ENCODE measurements at regions not wholly inside any gene's neighbourhood (a gene's known extent, or its start where the extent isn't known, plus 50 kb on each side); places are given as distances from the start of the nearest gene placed in this dataset.
"Not testable (repeated sequence)": the region's sequence is repeated elsewhere in the genome, so short reads cannot be mapped to it uniquely, and the experiment has no call there.

GRCh38 chr9:124137944-124138335, 119.8 kb upstream of the NEK6 start:
- Histone ChIP-seq H3K36me3 (ENCODE audit: control insufficient read depth, insufficient read depth, low read length) (no peaks in the 10 kb centered on the region), H3K4me1 (ENCODE audit: control insufficient read depth, insufficient read depth, low read length) (peaks cover 4% of the 10 kb centered on the region; the same call in 1 of the 2 replicates), H3K4me3 (ENCODE audit: low read depth, low read length) (no peak overlapping the region), H3K27ac (ENCODE audit: low read depth, low read length) (no peak overlapping the region), H3K27me3 (ENCODE audit: control insufficient read depth, insufficient read depth, low read length) (no peaks in the 10 kb centered on the region), H3K9ac (ENCODE audit: low read length) (no peak overlapping the region), H3K9me3 (ENCODE audit: control insufficient read depth, insufficient read depth, low read depth, low read length) (no peaks in the 10 kb centered on the region)

DNA sequence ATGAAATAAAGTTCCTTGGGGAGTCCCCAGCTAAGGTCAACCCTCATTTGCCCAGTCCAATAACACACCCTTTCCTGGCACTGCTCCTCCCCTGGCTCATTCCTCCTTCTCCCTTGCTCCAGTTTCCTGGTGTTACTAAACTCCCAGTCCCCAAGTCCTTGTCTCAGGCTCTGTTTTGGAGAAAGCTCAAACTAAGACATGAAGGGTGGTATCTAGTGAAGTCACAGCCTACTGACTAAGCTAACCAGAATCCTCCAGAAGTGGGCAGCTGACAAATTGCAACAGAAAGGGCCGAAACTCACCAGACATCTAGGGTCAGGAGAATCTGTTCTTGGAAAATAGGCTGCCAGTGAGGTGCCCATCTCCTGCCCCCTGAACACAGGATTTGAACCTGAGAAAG, 118.7 kb upstream of the NEK6 start:
- Histone ChIP-seq H3K9me3 (ENCODE audit: control insufficient read depth, insufficient read depth, low read depth, low read length) (no peaks in the 10 kb centered on the region), H3K27ac (ENCODE audit: low read depth, low read length) (no peak overlapping the region), H3K27me3 (ENCODE audit: control insufficient read depth, insufficient read depth, low read length) (no peaks in the 10 kb centered on the region), H3K4me1 (ENCODE audit: control insufficient read depth, insufficient read depth, low read length) (no peaks in the 10 kb centered on the region), H3K9ac (ENCODE audit: low read length) (no peak overlapping the region), H3K4me3 (ENCODE audit: low read depth, low read length) (no peak overlapping the region), H3K36me3 (ENCODE audit: control insufficient read depth, insufficient read depth, low read length) (no peaks in the 10 kb centered on the region)

- Histone ChIP-seq H3K9me3 (ENCODE audit: control insufficient read depth, insufficient read depth, low read depth, low read length) (no peaks in the 10 kb centered on the region), H3K27ac (ENCODE audit: low read depth, low read length) (no peak overlapping the region), H3K4me3 (ENCODE audit: low read depth, low read length) (no peak overlapping the region), H3K27me3 (ENCODE audit: control insufficient read depth, insufficient read depth, low read length) (no peaks in the 10 kb centered on the region), H3K9ac (ENCODE audit: low read length) (no peak overlapping the region), H3K4me1 (ENCODE audit: control insufficient read depth, insufficient read depth, low read length) (peaks cover 4% of the 10 kb centered on the region; the same call in 1 of the 2 replicates), H3K36me3 (ENCODE audit: control insufficient read depth, insufficient read depth, low read length) (no peaks in the 10 kb centered on the region)
These were observed 116.7 kb upstream of the NEK6 start for GRCh38 chr9:124140941-124141568.

- H3K9ac ChIP-seq (ENCODE audit: low read length): peak overlapping the region; percentile 38
- H3K4me3 ChIP-seq (ENCODE audit: low read depth, low read length); H3K9me3 ChIP-seq (ENCODE audit: control insufficient read depth, insufficient read depth, low read depth, low read length); H3K27me3 ChIP-seq (ENCODE audit: control insufficient read depth, insufficient read depth, low read length); H3K36me3 ChIP-seq (ENCODE audit: control insufficient read depth, insufficient read depth, low read length); H3K4me1 ChIP-seq (ENCODE audit: control insufficient read depth, insufficient read depth, low read length); H3K27ac ChIP-seq (ENCODE audit: low read depth, low read length): not testable (repeated sequence)
These were observed 113.1 kb upstream of the NEK6 start for GRCh38 chr9:124144561-124145123.

GRCh38 chr9:124146031-124146561, 111.7 kb upstream of the NEK6 start:
- H3K4me3 ChIP-seq (ENCODE audit: low read depth, low read length): no peak overlapping the region
- H3K27me3 ChIP-seq (ENCODE audit: control insufficient read depth, insufficient read depth, low read length): no peaks in the 10 kb centered on the region
- H3K4me1 ChIP-seq (ENCODE audit: control insufficient read depth, insufficient read depth, low read length): peaks cover 4% of the 10 kb centered on the region; the same call in 1 of the 2 replicates
- no peak overlapping the region for H3K27ac ChIP-seq (ENCODE audit: low read depth, low read length)
- H3K9me3 ChIP-seq (ENCODE audit: control insufficient read depth, insufficient read depth, low read depth, low read length): no peaks in the 10 kb centered on the region
- no peak overlapping the region for H3K9ac ChIP-seq (ENCODE audit: low read length)
- H3K36me3 ChIP-seq (ENCODE audit: control insufficient read depth, insufficient read depth, low read length): no peaks in the 10 kb centered on the region

GRCh38 chr9:124149992-124150391, 107.8 kb upstream of the NEK6 start:
- no peaks in the 10 kb centered on the region for H3K27me3 ChIP-seq (ENCODE audit: control insufficient read depth, insufficient read depth, low read length)
- no peak overlapping the region for H3K4me3 ChIP-seq (ENCODE audit: low read depth, low read length)
- no peaks in the 10 kb centered on the region for H3K9me3 ChIP-seq (ENCODE audit: control insufficient read depth, insufficient read depth, low read depth, low read length)
- no peak overlapping the region for H3K27ac ChIP-seq (ENCODE audit: low read depth, low read length)
- no peaks in the 10 kb centered on the region for H3K36me3 ChIP-seq (ENCODE audit: control insufficient read depth, insufficient read depth, low read length)
- H3K4me1 ChIP-seq (ENCODE audit: control insufficient read depth, insufficient read depth, low read length): peaks cover 2% of the 10 kb centered on the region; the same call in 1 of the 2 replicates
- no peak overlapping the region for H3K9ac ChIP-seq (ENCODE audit: low read length)

DNA sequence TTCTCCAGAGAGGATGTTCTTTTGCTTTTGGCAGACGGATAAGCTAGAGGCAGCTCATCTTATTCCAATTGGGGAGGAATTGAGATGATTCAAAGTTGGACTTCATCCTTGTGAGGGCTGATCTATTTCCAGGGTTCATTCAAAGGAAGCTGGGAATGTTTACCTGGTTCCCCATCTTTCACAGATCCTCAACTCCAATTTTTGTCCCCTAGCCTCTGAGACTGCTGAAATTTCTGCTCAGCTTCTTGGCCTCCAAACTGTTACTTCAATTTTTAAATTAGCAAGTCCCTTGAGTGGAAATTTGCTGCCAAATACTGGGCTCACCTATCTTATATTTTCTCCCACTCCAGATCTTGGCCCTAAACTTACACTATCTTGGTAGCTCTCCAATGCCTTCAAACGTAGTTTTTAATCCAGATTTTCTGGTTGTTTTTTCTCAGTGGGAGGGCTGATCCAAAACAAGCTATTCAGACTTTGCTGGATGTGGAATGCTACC, 93.9 kb upstream of the NEK6 start:
- H3K9ac ChIP-seq (ENCODE audit: low read length): no peak overlapping the region
- H3K9me3 ChIP-seq (ENCODE audit: control insufficient read depth, insufficient read depth, low read depth, low read length): no peaks in the 10 kb centered on the region
- H3K36me3 ChIP-seq (ENCODE audit: control insufficient read depth, insufficient read depth, low read length): no peaks in the 10 kb centered on the region
- H3K4me3 ChIP-seq (ENCODE audit: low read depth, low read length): no peak overlapping the region
- H3K4me1 ChIP-seq (ENCODE audit: control insufficient read depth, insufficient read depth, low read length): no peaks in the 10 kb centered on the region
- no peaks in the 10 kb centered on the region for H3K27me3 ChIP-seq (ENCODE audit: control insufficient read depth, insufficient read depth, low read length)
- no peak overlapping the region for H3K27ac ChIP-seq (ENCODE audit: low read depth, low read length)

- Histone ChIP-seq H3K9me3 (ENCODE audit: control insufficient read depth, insufficient read depth, low read depth, low read length) (no peaks in the 10 kb centered on the region), H3K9ac (ENCODE audit: low read length) (no peak overlapping the region), H3K27me3 (ENCODE audit: control insufficient read depth, insufficient read depth, low read length) (no peaks in the 10 kb centered on the region), H3K4me1 (ENCODE audit: control insufficient read depth, insufficient read depth, low read length) (no peaks in the 10 kb centered on the region), H3K27ac (ENCODE audit: low read depth, low read length) (no peak overlapping the region), H3K36me3 (ENCODE audit: control insufficient read depth, insufficient read depth, low read length) (no peaks in the 10 kb centered on the region), H3K4me3 (ENCODE audit: low read depth, low read length) (no peak overlapping the region)
These were observed 92.9 kb upstream of the NEK6 start for GRCh38 chr9:124164811-124165210.

DNA sequence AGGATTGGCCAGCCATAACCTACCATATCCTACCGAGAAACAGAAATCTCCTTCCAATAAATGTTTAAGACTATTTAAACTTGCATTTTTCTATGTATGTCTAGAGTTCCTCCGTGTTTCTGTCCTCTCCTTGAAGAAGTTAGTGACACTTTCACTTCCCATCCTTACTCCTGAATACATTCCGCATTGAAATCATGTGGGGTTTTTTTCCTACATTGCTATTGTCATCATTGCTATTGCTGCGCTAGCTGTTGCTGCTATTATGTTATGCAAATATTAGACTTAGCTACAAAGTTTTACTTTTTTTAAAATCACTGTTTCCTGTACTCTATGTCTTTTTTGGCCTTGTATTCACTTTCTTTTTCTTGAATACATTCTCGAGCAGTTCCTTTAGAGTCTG, 83.3 kb upstream of the NEK6 start:
- no peaks in the 10 kb centered on the region for H3K36me3 ChIP-seq (ENCODE audit: control insufficient read depth, insufficient read depth, low read length)
- H3K27me3 ChIP-seq (ENCODE audit: control insufficient read depth, insufficient read depth, low read length): no peaks in the 10 kb centered on the region
- H3K4me3 ChIP-seq (ENCODE audit: low read depth, low read length): no peak overlapping the region
- H3K27ac ChIP-seq (ENCODE audit: low read depth, low read length): no peak overlapping the region
- no peak overlapping the region for H3K9ac ChIP-seq (ENCODE audit: low read length)
- H3K4me1 ChIP-seq (ENCODE audit: control insufficient read depth, insufficient read depth, low read length): no peaks in the 10 kb centered on the region
- H3K9me3 ChIP-seq (ENCODE audit: control insufficient read depth, insufficient read depth, low read depth, low read length): no peaks in the 10 kb centered on the region

GRCh38 chr9:124177522-124177921, 80.2 kb upstream of the NEK6 start:
- not testable (repeated sequence) for H3K36me3 ChIP-seq (ENCODE audit: control insufficient read depth, insufficient read depth, low read length); H3K9ac ChIP-seq (ENCODE audit: low read length); H3K4me3 ChIP-seq (ENCODE audit: low read depth, low read length); H3K27ac ChIP-seq (ENCODE audit: low read depth, low read length); H3K4me1 ChIP-seq (ENCODE audit: control insufficient read depth, insufficient read depth, low read length); H3K9me3 ChIP-seq (ENCODE audit: control insufficient read depth, insufficient read depth, low read depth, low read length); H3K27me3 ChIP-seq (ENCODE audit: control insufficient read depth, insufficient read depth, low read length)

- Histone ChIP-seq H3K4me3 (ENCODE audit: low read depth, low read length) (no peak overlapping the region), H3K36me3 (ENCODE audit: control insufficient read depth, insufficient read depth, low read length) (no peaks in the 10 kb centered on the region), H3K9ac (ENCODE audit: low read length) (no peak overlapping the region), H3K27ac (ENCODE audit: low read depth, low read length) (no peak overlapping the region), H3K9me3 (ENCODE audit: control insufficient read depth, insufficient read depth, low read depth, low read length) (no peaks in the 10 kb centered on the region), H3K27me3 (ENCODE audit: control insufficient read depth, insufficient read depth, low read length) (no peaks in the 10 kb centered on the region), H3K4me1 (ENCODE audit: control insufficient read depth, insufficient read depth, low read length) (no peaks in the 10 kb centered on the region)
These were observed 78.3 kb upstream of the NEK6 start for GRCh38 chr9:124179196-124180071.

Measured in HUES6 (cell line).